H1 (cell line): ENCODE measurements at regions not wholly inside any gene's neighbourhood (a gene's known extent, or its start where the extent isn't known, plus 50 kb on each side); places are given as distances from the start of the nearest gene placed in this dataset.

Experiments
- CTCF ChIA-PET: fragments of 300-600 bp; sonication (Branson Sonifier 250); formaldehyde crosslinking; loops from one replicate; lab custom pipeline; 2021; ENCODE audit not compliant: partially characterized antibody; lab: Charles Lee
- POLR2A ChIA-PET: fragments of 300-600 bp; sonication (Branson Sonifier 250); formaldehyde crosslinking; loops from one replicate; lab custom pipeline; 2021; ENCODE audit warnings: inconsistent platforms; ENCODE audit not compliant: partially characterized antibody; lab: Charles Lee
- DNase-seq, 2 experiments: peaks; one replicate each; pipeline versions ENCODE4 v3.0.0 to v3.0.0-alpha.2; 2010 to 2022; ENCODE audit warnings: low spot score in 2 of 2, low read depth in 1 of 2, mixed read lengths in 1 of 2
- FAIRE-seq: peaks from 2 replicates; lab custom pipeline; 2011; peaks lifted over from hg19 to GRCh38; lab: Jason Lieb, UNC
- H2AFZ ChIP-seq: 2 replicates; pipeline ENCODE4 v1.8.1; 2012; ENCODE audit warnings: low read length, inconsistent platforms
- H2AK5ac ChIP-seq: 2 replicates; pipeline ENCODE4 v1.6.1; 2013; ENCODE audit warnings: low read depth, low read length
- H2BK120ac ChIP-seq: replicated peaks from 2 replicates; pipeline ENCODE3; 2013; ENCODE audit warnings: low read depth, low read length, inconsistent platforms
- H2BK12ac ChIP-seq: 2 replicates; pipeline ENCODE4 v1.6.1; 2013; ENCODE audit warnings: low read depth, low read length
- H2BK15ac ChIP-seq: 2 replicates; pipeline ENCODE4 v1.6.1; 2013; ENCODE audit warnings: low read length
- H2BK20ac ChIP-seq: 2 replicates; pipeline ENCODE4 v1.6.1; 2013; ENCODE audit warnings: low read length
- H2BK5ac ChIP-seq: 2 replicates; pipeline ENCODE4 v1.6.1; 2013; ENCODE audit warnings: low read depth, low read length
- H3K14ac ChIP-seq: 2 replicates; pipeline ENCODE4 v1.6.1; 2013; ENCODE audit warnings: inconsistent platforms; ENCODE audit not compliant: insufficient read length
- H3K18ac ChIP-seq: 2 replicates; pipeline ENCODE4 v1.6.1; 2013; ENCODE audit warnings: low read length; ENCODE audit errors: extremely low read depth
- H3K23ac ChIP-seq: 2 replicates; pipeline ENCODE4 v1.6.1; 2013; ENCODE audit warnings: inconsistent platforms; ENCODE audit not compliant: insufficient read length
- H3K23me2 ChIP-seq: 2 replicates; pipeline ENCODE4 v1.6.1; 2013; ENCODE audit warnings: low read depth, low read length
- H3K27ac ChIP-seq: 2 replicates; pipeline ENCODE4 v1.6.1; 2011; ENCODE audit warnings: low read depth, low read length, inconsistent platforms
- H3K27me3 ChIP-seq, 4 experiments: replicated peaks in 1 of 4; 1 replicate in 1 of 4; 2 replicates in 3 of 4; pipeline versions ENCODE4 v1.6.1 to v1.8.1; 2011 to 2013; ENCODE audit warnings: low read length in 3 of 4, mild to moderate bottlenecking in 3 of 4, inconsistent platforms in 2 of 4, mixed read lengths in 2 of 4, moderate library complexity in 1 of 4; ENCODE audit not compliant: control insufficient read depth in 3 of 4, insufficient read depth in 3 of 4; ENCODE audit errors: extremely low read depth in 1 of 4
- H3K36me3 ChIP-seq, 4 experiments: 2 replicates each; pipeline versions ENCODE4 v1.6.1 to v1.8.1; 2011 to 2013; ENCODE audit warnings: mild to moderate bottlenecking in 4 of 4, low read length in 3 of 4, moderate library complexity in 2 of 4, control low read depth in 1 of 4, inconsistent platforms in 1 of 4; ENCODE audit not compliant: insufficient read depth in 4 of 4, control insufficient read depth in 2 of 4
- H3K4ac ChIP-seq: replicated peaks from 2 replicates; pipeline ENCODE3; 2013; ENCODE audit warnings: low read length, low read depth, mixed read lengths, inconsistent platforms; ENCODE audit not compliant: insufficient read length
- H3K4me1 ChIP-seq, 4 experiments: replicated peaks in 1 of 4; 1 replicate in 1 of 4; 2 replicates in 3 of 4; pipeline versions ENCODE4 v1.6.1 to v1.8.1; 2011 to 2013; ENCODE audit warnings: low read length in 3 of 4, inconsistent platforms in 2 of 4, mixed read lengths in 1 of 4; ENCODE audit not compliant: insufficient read depth in 4 of 4, control insufficient read depth in 3 of 4
- H3K4me2 ChIP-seq, 2 experiments: 2 replicates each; pipeline versions ENCODE4 v1.6.1 to v1.8.1; 2011 to 2013; ENCODE audit warnings: low read depth in 2 of 2, low read length in 2 of 2, control low read depth in 1 of 2, inconsistent platforms in 1 of 2, mild to moderate bottlenecking in 1 of 2; ENCODE audit not compliant: insufficient read depth in 1 of 2
- H3K4me3 ChIP-seq, 4 experiments: fragments of 200-600, 300-600 bp in 1 of 4; sonication (generic), shearing (Covaris generic), sonication (Bioruptor Twin) in 1 of 4; 2 replicates each; pipeline versions ENCODE4 v1.5.1 to v1.8.1; 2011 to 2016; ENCODE audit warnings: low read length in 4 of 4, low read depth in 3 of 4, control low read depth in 2 of 4, inconsistent platforms in 2 of 4, mild to moderate bottlenecking in 2 of 4, mixed read lengths in 1 of 4, moderate library complexity in 1 of 4; ENCODE audit not compliant: insufficient read depth in 2 of 4; ENCODE audit errors: extremely low read depth in 1 of 4
- H3K56ac ChIP-seq: replicated peaks from 2 replicates; pipeline ENCODE3; 2013; ENCODE audit warnings: low read depth, mild to moderate bottlenecking, mixed read lengths, low read length, inconsistent platforms; ENCODE audit not compliant: insufficient read length
- H3K79me1 ChIP-seq: 2 replicates; pipeline ENCODE4 v1.6.1; 2013; ENCODE audit warnings: low read depth, low read length, control low read depth
- H3K79me2 ChIP-seq, 2 experiments: 2 replicates each; pipeline versions ENCODE4 v1.6.1 to v1.8.1; 2012 to 2013; ENCODE audit warnings: low read length in 2 of 2, mild to moderate bottlenecking in 2 of 2, inconsistent platforms in 1 of 2; ENCODE audit not compliant: insufficient read depth in 2 of 2, control insufficient read depth in 1 of 2
- H3K9ac ChIP-seq, 4 experiments: replicated peaks in 1 of 4; 1 replicate in 1 of 4; 2 replicates in 3 of 4; pipeline versions ENCODE4 v1.6.1 to v1.8.1; 2011 to 2013; ENCODE audit warnings: low read depth in 3 of 4, low read length in 3 of 4, control low read depth in 2 of 4, mild to moderate bottlenecking in 2 of 4, moderate library complexity in 2 of 4, inconsistent platforms in 1 of 4; ENCODE audit errors: extremely low read depth in 1 of 4
- H3K9me3 ChIP-seq, 2 experiments: 2 replicates each; pipeline versions ENCODE4 v1.6.1 to v1.8.1; 2012 to 2013; ENCODE audit warnings: mild to moderate bottlenecking in 2 of 2, moderate library complexity in 2 of 2, control low read depth in 1 of 2, inconsistent platforms in 1 of 2, low read depth in 1 of 2, low read length in 1 of 2, mixed read lengths in 1 of 2; ENCODE audit not compliant: insufficient read depth in 2 of 2
- H4K20me1 ChIP-seq, 2 experiments: replicated peaks in 1 of 2; 2 replicates each; pipeline versions ENCODE3 to v1.8.1; 2011 to 2013; ENCODE audit warnings: inconsistent platforms in 2 of 2, low read length in 2 of 2, mild to moderate bottlenecking in 1 of 2; ENCODE audit not compliant: insufficient read depth in 2 of 2, control insufficient read depth in 1 of 2
- H4K5ac ChIP-seq: 2 replicates; pipeline ENCODE4 v1.6.1; 2013; ENCODE audit warnings: low read length, low read depth, mixed read lengths, inconsistent platforms; ENCODE audit not compliant: insufficient read length
- H4K8ac ChIP-seq: 2 replicates; pipeline ENCODE4 v1.8.0; 2013; ENCODE audit warnings: mild to moderate bottlenecking, moderate library complexity, low read length, inconsistent platforms; ENCODE audit not compliant: insufficient read depth; ENCODE audit errors: extremely low read depth
- H4K91ac ChIP-seq: replicated peaks from 2 replicates; pipeline ENCODE3; 2013; ENCODE audit warnings: low read length, mixed read lengths, inconsistent platforms; ENCODE audit not compliant: insufficient read length
- BACH1 ChIP-seq: IDR thresholded peaks from 2 replicates; pipeline ENCODE4 v1.6.1; 2012; ENCODE audit warnings: low read length, improper control_type of control experiment
- BRCA1 ChIP-seq: IDR thresholded peaks from 2 replicates; pipeline ENCODE4 v1.6.1; 2012; ENCODE audit warnings: low read depth, low read length, improper control_type of control experiment
- CEBPB ChIP-seq: IDR thresholded peaks from 2 replicates; pipeline ENCODE4 v1.6.1; 2012; ENCODE audit warnings: low read depth, low read length
- CHD1 ChIP-seq: IDR thresholded peaks from 2 replicates; pipeline ENCODE4 v1.6.1; 2012; ENCODE audit warnings: low read depth, low read length, improper control_type of control experiment
- EP300 ChIP-seq, 2 experiments: IDR thresholded peaks; 1 replicate in 1 of 2; 2 replicates in 1 of 2; pipeline ENCODE4 v1.6.1; 2011 to 2012; ENCODE audit warnings: low read depth in 2 of 2, low read length in 2 of 2, mild to moderate bottlenecking in 2 of 2, borderline replicate concordance in 1 of 2, inconsistent platforms in 1 of 2, moderate library complexity in 1 of 2
- PHF8 ChIP-seq: fragments of 200-600 bp; sonication (generic); conservative IDR thresholded peaks from 2 replicates; pipeline ENCODE4 v1.7.1; 2012; ENCODE audit warnings: low read depth, mild to moderate bottlenecking, inconsistent platforms, low read length, moderate library complexity
- RFX5 ChIP-seq: IDR thresholded peaks from 2 replicates; pipeline ENCODE4 v1.6.1; 2011; ENCODE audit warnings: low read depth, low read length, improper control_type of control experiment, borderline replicate concordance
- RXRA ChIP-seq: IDR thresholded peaks from 2 replicates; pipeline ENCODE4 v1.6.1; 2011; ENCODE audit warnings: low read depth, mild to moderate bottlenecking, low read length, moderate library complexity; ENCODE audit not compliant: insufficient read depth
- SP1 ChIP-seq: IDR thresholded peaks from 2 replicates; pipeline ENCODE4 v1.6.1; 2011; ENCODE audit warnings: low read depth, low read length
- SP4 ChIP-seq: IDR thresholded peaks from 2 replicates; pipeline ENCODE4 v1.6.1; 2012; ENCODE audit warnings: low read length, inconsistent platforms
- TAF1 ChIP-seq: IDR thresholded peaks from 2 replicates; pipeline ENCODE4 v1.6.1; 2011; ENCODE audit warnings: mild to moderate bottlenecking, low read depth, low read length
- TAF7 ChIP-seq: optimal IDR thresholded peaks from 2 replicates; pipeline ENCODE3; 2011; ENCODE audit warnings: low read depth, mild to moderate bottlenecking, inconsistent platforms, low read length, moderate library complexity, borderline replicate concordance
- TBP ChIP-seq: IDR thresholded peaks from 2 replicates; pipeline ENCODE4 v1.6.1; 2011; ENCODE audit warnings: low read depth, low read length, improper control_type of control experiment
- TEAD4 ChIP-seq: IDR thresholded peaks from 2 replicates; pipeline ENCODE4 v1.6.1; 2012; ENCODE audit warnings: low read depth, low read length, inconsistent platforms, mixed read lengths
- WGBS, 2 experiments: shearing (Covaris generic) in 1 of 2; methylation state at CpG; one replicate each; pipeline versions ENCODE4 v1.1.6 to v1.1.7; 2013 to 2015; ENCODE audit warnings: low lambda C conversion rate in 2 of 2, mixed read lengths in 2 of 2, inconsistent platforms in 1 of 2, low coverage in 1 of 2, missing lambda C conversion rate in 1 of 2; ENCODE audit not compliant: insufficient replicate concordance in 2 of 2, insufficient coverage in 1 of 2, insufficient read length in 1 of 2; ENCODE audit errors: extremely low coverage in 1 of 2, missing lambda C conversion rate in 1 of 2; 5-methylcytosine and 5-hydroxymethylcytosine counted together
- TF ChIP-seq, protein P1 (sequence below): IDR thresholded peaks from 2 replicates; pipeline ENCODE4 v1.6.1; 2011; ENCODE audit warnings: low read length, improper control_type of control experiment

DNA sequence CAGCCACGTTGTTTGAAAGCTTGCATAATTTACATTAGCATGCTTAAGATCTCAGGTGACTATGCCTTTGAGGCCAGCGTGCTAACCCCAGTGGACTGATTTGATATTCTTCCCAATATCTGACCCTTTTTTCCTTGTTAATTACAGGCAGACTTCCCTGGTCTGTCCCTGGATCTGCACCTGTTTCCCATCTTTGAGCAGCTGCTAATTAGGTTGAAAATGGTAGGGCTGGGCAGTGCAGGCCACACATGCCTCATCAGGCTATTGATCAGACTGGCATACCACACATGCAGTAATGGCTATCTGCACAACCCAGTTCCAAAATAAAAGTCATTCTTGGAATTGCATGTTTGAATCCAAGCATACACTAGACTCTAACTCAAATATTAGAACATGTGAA is 164.3 kb upstream of the TFAP2D start:
- Histone ChIP-seq H3K14ac (no peak overlapping the region), H3K4me1 (no peaks in the 10 kb centered on the region), H2AK5ac (no peak overlapping the region), H3K79me2 (no peaks in the 10 kb centered on the region), H4K8ac (no peak overlapping the region), H3K56ac (no peak overlapping the region), H3K4me2 (no peak overlapping the region), H2AFZ (no peak overlapping the region), H3K4ac (no peak overlapping the region), H2BK12ac (no peak overlapping the region), H4K91ac (no peak overlapping the region), H3K27me3 (no peaks in the 10 kb centered on the region), H4K5ac (no peak overlapping the region), H3K23me2 (no peaks in the 10 kb centered on the region), H2BK5ac (no peak overlapping the region), H2BK20ac (no peak overlapping the region), H3K36me3 (no peaks in the 10 kb centered on the region), H3K79me1 (no peaks in the 10 kb centered on the region), H3K23ac (no peak overlapping the region), H3K27ac (no peak overlapping the region), H2BK120ac (no peak overlapping the region), H2BK15ac (no peak overlapping the region), H3K18ac (no peak overlapping the region), H3K9me3 (no peaks in the 10 kb centered on the region), H3K9ac (no peak overlapping the region), H4K20me1 (no peaks in the 10 kb centered on the region), H3K4me3 (no peak overlapping the region)
- WGBS, 2 experiments, result 71% methylated on average over 2 of the region's 2 CpGs; no CpG with 5 or more reads in 1 of the 2 experiments
- FAIRE-seq (no peak), DNase-seq (no peak)
- CTCF ChIA-PET, result no interaction called here
- POLR2A ChIA-PET, result interaction anchor here (0.7 kb wide), 1 partner anchor 77 kb away, joined by 3 read pairs; no protein-coding TSS in a partner anchor
- TF ChIP-seq BACH1 (no peak), BRCA1 (no peak), PHF8 (no peak), TEAD4 (no peak), CEBPB (no peak), TBP (no peak), SP1 (no peak), CHD1 (no peak), TAF1 (no peak), SP4 (no peak), TAF7 (no peak), RXRA (no peak), EP300 (IDR thresholded peaks at IDR 0.05; ENCODE audit: borderline replicate concordance in 1 of 2, low read depth in 2 of 2, low read length in 2 of 2) (no peak), RFX5 (no peak)
- TF ChIP-seq, protein P1, sequence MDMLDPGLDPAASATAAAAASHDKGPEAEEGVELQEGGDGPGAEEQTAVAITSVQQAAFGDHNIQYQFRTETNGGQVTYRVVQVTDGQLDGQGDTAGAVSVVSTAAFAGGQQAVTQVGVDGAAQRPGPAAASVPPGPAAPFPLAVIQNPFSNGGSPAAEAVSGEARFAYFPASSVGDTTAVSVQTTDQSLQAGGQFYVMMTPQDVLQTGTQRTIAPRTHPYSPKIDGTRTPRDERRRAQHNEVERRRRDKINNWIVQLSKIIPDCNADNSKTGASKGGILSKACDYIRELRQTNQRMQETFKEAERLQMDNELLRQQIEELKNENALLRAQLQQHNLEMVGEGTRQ, result no peak
